ENCODE measurements at regions not wholly inside any gene's neighbourhood (a gene's known extent, or its start where the extent isn't known, plus 50 kb on each side); places are given as distances from the start of the nearest gene placed in this dataset.

DNA sequence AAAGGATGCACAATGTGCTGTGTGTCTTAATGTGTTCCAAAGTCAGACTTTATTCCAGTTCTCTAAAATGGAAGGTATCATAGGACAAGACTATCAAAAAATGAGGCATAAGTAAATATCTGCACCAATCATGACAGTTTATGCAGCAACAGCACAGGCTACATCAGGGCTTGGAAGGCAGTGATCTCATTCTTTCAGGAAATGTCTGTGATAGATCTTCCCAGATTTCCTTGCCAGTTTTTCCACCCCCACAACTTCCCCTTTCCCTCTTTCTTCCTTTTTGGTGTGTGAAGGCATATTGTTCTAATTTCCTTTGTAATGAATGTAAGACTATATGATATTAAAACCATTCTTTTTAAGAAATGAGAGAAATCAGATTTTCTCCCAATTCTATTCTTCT lies 326.7 kb downstream of the ATP23 start:
- TF ChIP-seq, protein P1, sequence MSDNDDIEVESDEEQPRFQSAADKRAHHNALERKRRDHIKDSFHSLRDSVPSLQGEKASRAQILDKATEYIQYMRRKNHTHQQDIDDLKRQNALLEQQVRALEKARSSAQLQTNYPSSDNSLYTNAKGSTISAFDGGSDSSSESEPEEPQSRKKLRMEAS (IDR thresholded peaks at IDR 0.05) = no peak
- TF ChIP-seq TCF12 (IDR thresholded peaks at IDR 0.05; ENCODE audit: low read depth) = no peak

DNA sequence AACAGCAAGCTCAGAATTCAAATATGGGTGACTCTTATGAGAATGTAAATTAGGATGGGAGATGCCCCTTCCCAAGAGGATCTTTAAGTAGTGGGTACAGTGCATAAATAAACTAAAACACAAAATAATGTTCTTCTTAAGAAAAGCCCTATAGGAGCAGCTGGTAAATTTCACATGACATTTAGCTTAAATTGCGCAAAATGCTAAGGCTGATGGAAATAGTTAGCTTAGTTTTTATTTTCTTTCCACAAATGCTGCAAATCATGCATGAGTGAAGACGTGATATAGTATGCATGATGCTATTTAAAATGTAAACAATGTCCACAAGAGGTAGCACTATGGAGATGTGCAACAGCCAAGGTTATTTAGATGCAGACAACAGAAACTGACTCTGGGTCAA lies 328.1 kb downstream of the ATP23 start:
- TF ChIP-seq TEAD4 (IDR thresholded peaks at IDR 0.05) (no peak), EGR1 (IDR thresholded peaks at IDR 0.05) (no peak), FOXM1 (IDR thresholded peaks at IDR 0.05; ENCODE audit: borderline replicate concordance, low read depth) (no peak), ZBTB7A (IDR thresholded peaks at IDR 0.05; ENCODE audit: low read depth) (no peak), TCF12 (IDR thresholded peaks at IDR 0.05; ENCODE audit: low read depth) (no peak), EP300 (IDR thresholded peaks at IDR 0.05; ENCODE audit: borderline replicate concordance) (no peak), CEBPB (IDR thresholded peaks at IDR 0.05) (no peak), CREB1 (IDR thresholded peaks at IDR 0.05; ENCODE audit: low read depth) (no peak), YY1 (IDR thresholded peaks at IDR 0.05; ENCODE audit: low read depth) (no peak), RAD21 (IDR thresholded peaks at IDR 0.05; ENCODE audit: low read depth) (no peak), TAF1 (IDR thresholded peaks at IDR 0.05; ENCODE audit: low read depth) (no peak), NFIC (IDR thresholded peaks at IDR 0.05) (no peak), REST (IDR thresholded peaks at IDR 0.05; ENCODE audit: low read depth) (no peak)
- TF ChIP-seq, protein P2, sequence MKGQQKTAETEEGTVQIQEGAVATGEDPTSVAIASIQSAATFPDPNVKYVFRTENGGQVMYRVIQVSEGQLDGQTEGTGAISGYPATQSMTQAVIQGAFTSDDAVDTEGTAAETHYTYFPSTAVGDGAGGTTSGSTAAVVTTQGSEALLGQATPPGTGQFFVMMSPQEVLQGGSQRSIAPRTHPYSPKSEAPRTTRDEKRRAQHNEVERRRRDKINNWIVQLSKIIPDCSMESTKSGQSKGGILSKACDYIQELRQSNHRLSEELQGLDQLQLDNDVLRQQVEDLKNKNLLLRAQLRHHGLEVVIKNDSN (IDR thresholded peaks at IDR 0.05) = no peak
- TF ChIP-seq, protein P1 (IDR thresholded peaks at IDR 0.05) = no peak

GRCh38 chr12:58270966-58271705 lies 329.8 kb downstream of the ATP23 start:
- TF ChIP-seq YY1 (IDR thresholded peaks at IDR 0.05; ENCODE audit: low read depth) (no peak), CREB1 (IDR thresholded peaks at IDR 0.05; ENCODE audit: low read depth) (no peak), EP300 (IDR thresholded peaks at IDR 0.05; ENCODE audit: borderline replicate concordance) (no peak), FOXM1 (IDR thresholded peaks at IDR 0.05; ENCODE audit: borderline replicate concordance, low read depth) (no peak), TAF1 (IDR thresholded peaks at IDR 0.05; ENCODE audit: low read depth) (no peak), TEAD4 (IDR thresholded peaks at IDR 0.05) (no peak), ZBTB7A (IDR thresholded peaks at IDR 0.05; ENCODE audit: low read depth) (no peak), CEBPB (IDR thresholded peaks at IDR 0.05) (no peak), RAD21 (IDR thresholded peaks at IDR 0.05; ENCODE audit: low read depth) (no peak), TCF12 (IDR thresholded peaks at IDR 0.05; ENCODE audit: low read depth) (no peak), EGR1 (IDR thresholded peaks at IDR 0.05) (no peak), NFIC (IDR thresholded peaks at IDR 0.05) (no peak), REST (IDR thresholded peaks at IDR 0.05; ENCODE audit: low read depth) (no peak)
- TF ChIP-seq, protein P2 (IDR thresholded peaks at IDR 0.05) = no peak
- TF ChIP-seq, protein P1 (IDR thresholded peaks at IDR 0.05) = no peak

DNA sequence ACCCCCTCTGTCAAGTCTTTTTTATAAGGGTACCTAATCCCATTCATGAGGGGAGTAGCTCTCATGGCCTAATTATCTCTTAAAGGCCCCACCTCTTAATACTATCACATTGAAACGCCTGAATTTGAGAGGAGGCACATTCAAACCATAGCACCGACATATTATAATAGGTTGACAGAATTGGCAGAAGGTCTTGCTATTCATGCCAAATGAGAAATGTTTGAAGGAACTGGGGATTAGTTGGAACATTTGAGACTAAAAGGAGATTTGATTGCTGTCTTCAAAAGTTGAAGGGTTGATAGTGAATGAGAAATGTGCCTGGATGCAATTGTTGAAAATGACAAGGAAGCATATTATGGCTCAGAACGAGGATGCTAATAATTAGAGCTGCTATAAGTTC lies 331.1 kb downstream of the ATP23 start:
- TF ChIP-seq YY1 (IDR thresholded peaks at IDR 0.05; ENCODE audit: low read depth) = no peak
- no peak for TF ChIP-seq TEAD4 (IDR thresholded peaks at IDR 0.05)
- TF ChIP-seq REST (IDR thresholded peaks at IDR 0.05; ENCODE audit: low read depth) = no peak

Measured in Ishikawa (cell line).